GM12874 (cell line): ENCODE measurements at regions not wholly inside any gene's neighbourhood (a gene's known extent, or its start where the extent isn't known, plus 50 kb on each side); places are given as distances from the start of the nearest gene placed in this dataset.

Source experiments
- CTCF ChIP-seq: IDR thresholded peaks from 2 replicates; pipeline ENCODE4 v1.5.1; 2011; ENCODE audit warnings: low read depth, mild to moderate bottlenecking, control low read depth, low read length, moderate library complexity; ENCODE audit not compliant: insufficient read depth

GRCh38 chr4:35189988-35190613, 1054.2 kb downstream of the ARAP2 start:
- TF ChIP-seq CTCF = no peak

GRCh38 chr4:35201403-35201802, 1042.9 kb downstream of the ARAP2 start:
- TF ChIP-seq CTCF = no peak

- no peak for TF ChIP-seq CTCF
Measured at GRCh38 chr4:35216636-35217035, 1027.7 kb downstream of the ARAP2 start.

- TF ChIP-seq CTCF = no peak
Measured at GRCh38 chr4:35217331-35217730, 1027.0 kb downstream of the ARAP2 start.

GRCh38 chr4:35228313-35228712, 1016.0 kb downstream of the ARAP2 start:
- no peak for TF ChIP-seq CTCF

DNA sequence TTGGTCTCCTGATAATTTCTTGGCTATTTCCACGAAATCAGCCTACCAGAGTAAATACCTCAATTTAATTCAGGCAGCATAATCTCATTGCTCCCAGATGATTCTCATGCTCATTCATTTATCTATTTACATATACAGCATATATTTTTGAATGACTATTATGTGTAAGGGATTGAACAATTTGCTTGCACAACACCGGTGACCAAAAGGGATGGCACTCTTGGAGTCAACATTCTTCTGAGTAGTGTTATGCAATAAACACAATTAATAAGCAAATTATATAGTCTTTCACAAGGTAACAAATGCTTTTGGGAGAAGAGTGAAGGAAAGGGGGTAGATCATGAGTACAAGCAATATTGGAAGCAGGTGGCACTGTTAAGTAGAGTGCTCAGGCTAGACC, 1015.3 kb downstream of the ARAP2 start:
- TF ChIP-seq CTCF = no peak

- TF ChIP-seq CTCF = no peak
Measured at GRCh38 chr4:35237924-35238323, 1006.4 kb downstream of the ARAP2 start.

GRCh38 chr4:35238793-35239192, 1005.5 kb downstream of the ARAP2 start:
- no peak for TF ChIP-seq CTCF
